Spleen (tissue), 7 donors: ENCODE measurements at regions not wholly inside any gene's neighbourhood (a gene's known extent, or its start where the extent isn't known, plus 50 kb on each side); places are given as distances from the start of the nearest gene placed in this dataset.

Experiments used
- CTCF ChIP-seq, 11 experiments: fragments of 200-600 bp in 7 of 11; fragments of 450-650 bp in 4 of 11; sonication (generic) in 4 of 11; IDR thresholded peaks in 8 of 11; conservative IDR thresholded peaks in 3 of 11; 1 replicate in 7 of 11; 2 replicates in 4 of 11; pipeline versions ENCODE4 v1.4.0 to v1.8.0; 2016 to 2021; ENCODE audit warnings: antibody characterized with exemption in 11 of 11, inconsistent platforms in 4 of 11, mild to moderate bottlenecking in 1 of 11
- POLR2AphosphoS5 ChIP-seq, 3 donors: sonication (generic); formaldehyde crosslinking; IDR thresholded peaks; one replicate each; pipeline ENCODE4 v1.5.1; 2017; ENCODE audit warnings: antibody characterized with exemption in 3 of 3
- donor health status: DM: no; HTN: no; CAD: no; lungs with moderate emphysema.
- donor health status: DM: no; HTN: no; CAD: no.
- donor health status: DM: no; HTN: no; CAD: no.

DNA sequence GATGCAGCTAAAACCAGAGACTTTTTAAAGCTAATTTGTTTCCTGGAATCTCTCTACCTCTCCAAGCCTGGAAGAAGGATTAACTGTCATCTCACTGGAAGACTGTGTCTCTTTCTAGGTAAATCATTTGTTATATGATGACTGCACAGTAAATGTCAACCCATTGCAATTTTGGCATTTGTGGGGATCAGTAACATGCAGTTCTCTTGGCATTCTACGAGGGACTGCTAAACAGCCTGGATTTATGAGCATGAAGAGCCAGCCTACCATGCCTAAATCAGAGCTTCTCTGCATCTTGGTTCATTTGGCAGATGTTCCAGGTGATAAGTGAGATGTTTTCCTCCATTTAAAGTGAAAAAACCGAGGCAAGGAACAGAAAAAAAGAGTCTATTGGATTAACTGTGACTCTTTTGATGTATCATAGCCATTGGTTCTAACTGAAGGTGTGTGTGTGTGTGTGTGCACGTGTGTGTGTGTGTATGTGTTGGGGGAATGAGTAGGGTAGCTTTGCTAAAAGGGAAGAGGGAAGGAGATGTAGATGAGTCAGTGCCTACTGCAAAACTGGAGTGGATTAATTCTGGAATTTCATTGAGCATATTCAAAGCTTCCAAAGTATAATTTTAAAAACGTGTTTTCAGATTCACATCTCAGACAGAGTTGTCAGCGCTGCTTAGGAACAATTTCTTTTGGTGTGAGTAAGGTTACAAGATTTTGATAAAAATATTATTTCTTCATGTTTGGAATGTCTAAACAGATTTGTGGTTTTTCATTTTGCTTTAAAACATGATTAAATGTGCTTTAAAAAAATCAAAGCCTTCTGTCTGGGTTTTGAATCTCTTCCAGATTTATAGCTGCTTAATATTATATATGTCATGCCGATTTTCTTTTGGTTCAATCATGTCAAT lies 123.2 kb upstream of the LNX1 start:
- TF ChIP-seq CTCF (IDR thresholded peaks at IDR 0.05 in 8 of 11, conservative IDR thresholded peaks at IDR 0.05 in 3 of 11) = no peak
- TF ChIP-seq POLR2AphosphoS5 (IDR thresholded peaks at IDR 0.05) = no peak
